ENCODE measurements at regions not wholly inside any gene's neighbourhood (a gene's known extent, or its start where the extent isn't known, plus 50 kb on each side); places are given as distances from the start of the nearest gene placed in this dataset.

- peak in 3 of 11 donors; percentile 1 to 11 (median 9) for DNase-seq (ENCODE audit: extremely low read depth in 1 of 11, low read depth in 9 of 11, low spot score in 4 of 11)
These were observed 156.0 kb downstream of the LRIG3 start for GRCh38 chr12:58764100-58764953.

GRCh38 chr12:58765076-58765475 lies 155.2 kb downstream of the LRIG3 start:
- no peak for DNase-seq (ENCODE audit: extremely low read depth in 1 of 11, low read depth in 9 of 11, low spot score in 4 of 11)

GRCh38 chr12:58765653-58766512 lies 154.4 kb downstream of the LRIG3 start:
- no peak for DNase-seq (ENCODE audit: extremely low read depth in 1 of 11, low read depth in 9 of 11, low spot score in 4 of 11)

GRCh38 chr12:58766513-58766870 lies 153.8 kb downstream of the LRIG3 start:
- no peak for DNase-seq (ENCODE audit: extremely low read depth in 1 of 11, low read depth in 9 of 11, low spot score in 4 of 11)

- no peak for DNase-seq (ENCODE audit: extremely low read depth in 1 of 11, low read depth in 9 of 11, low spot score in 4 of 11)
These were observed 152.8 kb downstream of the LRIG3 start for GRCh38 chr12:58767496-58767895.

- no peak for DNase-seq (ENCODE audit: extremely low read depth in 1 of 11, low read depth in 9 of 11, low spot score in 4 of 11)
These were observed 146.3 kb downstream of the LRIG3 start for GRCh38 chr12:58773986-58774385.

GRCh38 chr12:58774731-58775130 lies 145.6 kb downstream of the LRIG3 start:
- no peak for DNase-seq (ENCODE audit: extremely low read depth in 1 of 11, low read depth in 9 of 11, low spot score in 4 of 11)

- DNase-seq (ENCODE audit: extremely low read depth in 1 of 11, low read depth in 9 of 11, low spot score in 4 of 11), result no peak
These were observed 144.9 kb downstream of the LRIG3 start for GRCh38 chr12:58775396-58775795.

- DNase-seq (ENCODE audit: extremely low read depth in 1 of 11, low read depth in 9 of 11, low spot score in 4 of 11), result no peak
These were observed 144.2 kb downstream of the LRIG3 start for GRCh38 chr12:58776144-58776543.

- DNase-seq (ENCODE audit: extremely low read depth in 1 of 11, low read depth in 9 of 11, low spot score in 4 of 11), result no peak
These were observed 142.5 kb downstream of the LRIG3 start for GRCh38 chr12:58777815-58778214.

- no peak for DNase-seq (ENCODE audit: extremely low read depth in 1 of 11, low read depth in 9 of 11, low spot score in 4 of 11)
These were observed 138.7 kb downstream of the LRIG3 start for GRCh38 chr12:58781609-58782008.

- no peak for DNase-seq (ENCODE audit: extremely low read depth in 1 of 11, low read depth in 9 of 11, low spot score in 4 of 11)
These were observed 133.1 kb downstream of the LRIG3 start for GRCh38 chr12:58787021-58787760.

- DNase-seq (ENCODE audit: extremely low read depth in 1 of 11, low read depth in 9 of 11, low spot score in 4 of 11), result no peak
These were observed 125.4 kb downstream of the LRIG3 start for GRCh38 chr12:58794859-58795258.

GRCh38 chr12:58795825-58796224 lies 124.5 kb downstream of the LRIG3 start:
- no peak for DNase-seq (ENCODE audit: extremely low read depth in 1 of 11, low read depth in 9 of 11, low spot score in 4 of 11)

GRCh38 chr12:58801986-58802385 lies 118.3 kb downstream of the LRIG3 start:
- no peak for DNase-seq (ENCODE audit: extremely low read depth in 1 of 11, low read depth in 9 of 11, low spot score in 4 of 11)

- no peak for DNase-seq (ENCODE audit: extremely low read depth in 1 of 11, low read depth in 9 of 11, low spot score in 4 of 11)
These were observed 116.4 kb downstream of the LRIG3 start for GRCh38 chr12:58803908-58804307.

- no peak for DNase-seq (ENCODE audit: extremely low read depth in 1 of 11, low read depth in 9 of 11, low spot score in 4 of 11)
These were observed 115.6 kb downstream of the LRIG3 start for GRCh38 chr12:58804749-58805148.

- no peak for DNase-seq (ENCODE audit: extremely low read depth in 1 of 11, low read depth in 9 of 11, low spot score in 4 of 11)
These were observed 111.2 kb downstream of the LRIG3 start for GRCh38 chr12:58809064-58809607.

- no peak for DNase-seq (ENCODE audit: extremely low read depth in 1 of 11, low read depth in 9 of 11, low spot score in 4 of 11)
These were observed 109.0 kb downstream of the LRIG3 start for GRCh38 chr12:58811346-58811745.
